ENCODE measurements at regions not wholly inside any gene's neighbourhood (a gene's known extent, or its start where the extent isn't known, plus 50 kb on each side); places are given as distances from the start of the nearest gene placed in this dataset.

DNA sequence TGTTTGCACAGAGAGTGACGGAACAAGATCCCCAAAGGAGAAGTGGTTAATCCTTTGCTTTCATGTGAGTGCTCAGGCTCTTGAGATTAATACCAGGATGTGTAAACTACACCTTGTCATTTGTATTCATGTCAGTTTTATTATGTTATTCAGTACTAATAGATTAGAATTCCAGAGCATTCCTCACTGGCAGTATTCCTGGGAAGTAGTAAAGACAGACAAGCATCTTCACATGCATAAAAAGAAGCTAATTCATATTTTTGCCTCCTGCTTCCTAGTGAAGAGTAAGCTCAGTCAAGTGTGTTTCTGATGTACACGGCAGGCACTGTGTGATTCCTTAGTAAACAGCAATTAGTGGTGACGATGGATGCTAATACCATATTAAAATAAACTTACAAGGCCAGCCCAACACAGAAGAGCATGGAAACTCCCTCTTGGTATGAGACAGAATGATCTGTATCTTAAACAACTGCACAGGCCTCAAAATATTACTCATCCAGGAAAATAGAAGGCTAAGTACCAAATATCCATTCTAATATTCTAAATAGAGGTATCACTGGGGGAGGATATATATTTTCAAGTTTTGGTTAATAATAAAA is 336.8 kb upstream of the MCTP2 start:
- TF ChIP-seq, protein P1, sequence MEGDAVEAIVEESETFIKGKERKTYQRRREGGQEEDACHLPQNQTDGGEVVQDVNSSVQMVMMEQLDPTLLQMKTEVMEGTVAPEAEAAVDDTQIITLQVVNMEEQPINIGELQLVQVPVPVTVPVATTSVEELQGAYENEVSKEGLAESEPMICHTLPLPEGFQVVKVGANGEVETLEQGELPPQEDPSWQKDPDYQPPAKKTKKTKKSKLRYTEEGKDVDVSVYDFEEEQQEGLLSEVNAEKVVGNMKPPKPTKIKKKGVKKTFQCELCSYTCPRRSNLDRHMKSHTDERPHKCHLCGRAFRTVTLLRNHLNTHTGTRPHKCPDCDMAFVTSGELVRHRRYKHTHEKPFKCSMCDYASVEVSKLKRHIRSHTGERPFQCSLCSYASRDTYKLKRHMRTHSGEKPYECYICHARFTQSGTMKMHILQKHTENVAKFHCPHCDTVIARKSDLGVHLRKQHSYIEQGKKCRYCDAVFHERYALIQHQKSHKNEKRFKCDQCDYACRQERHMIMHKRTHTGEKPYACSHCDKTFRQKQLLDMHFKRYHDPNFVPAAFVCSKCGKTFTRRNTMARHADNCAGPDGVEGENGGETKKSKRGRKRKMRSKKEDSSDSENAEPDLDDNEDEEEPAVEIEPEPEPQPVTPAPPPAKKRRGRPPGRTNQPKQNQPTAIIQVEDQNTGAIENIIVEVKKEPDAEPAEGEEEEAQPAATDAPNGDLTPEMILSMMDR (IDR thresholded peaks at IDR 0.05) = no peak
- TF ChIP-seq POLR2A (IDR thresholded peaks at IDR 0.05) = no peak
